ENCODE measurements at regions not wholly inside any gene's neighbourhood (a gene's known extent, or its start where the extent isn't known, plus 50 kb on each side); places are given as distances from the start of the nearest gene placed in this dataset.
"Not testable (repeated sequence)": the region's sequence is repeated elsewhere in the genome, so short reads cannot be mapped to it uniquely, and the experiment has no call there.

DNA sequence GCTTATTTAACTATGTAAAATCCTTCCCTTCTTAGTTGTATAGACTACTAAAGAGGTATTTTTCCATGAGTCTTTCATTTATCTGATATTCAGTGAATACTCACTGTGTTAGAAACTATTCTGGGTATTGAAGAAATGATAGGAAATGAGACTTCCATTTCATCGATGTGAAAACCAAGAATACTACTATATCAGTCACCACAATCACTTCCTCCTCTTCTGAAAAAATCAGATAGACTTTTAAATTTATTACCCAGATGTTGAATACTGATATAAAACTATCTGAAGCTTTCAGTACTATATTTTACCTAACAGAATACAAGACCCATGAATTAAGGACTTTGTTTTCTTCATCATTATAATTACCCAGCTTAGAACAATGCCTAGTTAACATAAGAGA, 1801.1 kb upstream of the CELF4 start:
- DNase-seq = no peak

DNA sequence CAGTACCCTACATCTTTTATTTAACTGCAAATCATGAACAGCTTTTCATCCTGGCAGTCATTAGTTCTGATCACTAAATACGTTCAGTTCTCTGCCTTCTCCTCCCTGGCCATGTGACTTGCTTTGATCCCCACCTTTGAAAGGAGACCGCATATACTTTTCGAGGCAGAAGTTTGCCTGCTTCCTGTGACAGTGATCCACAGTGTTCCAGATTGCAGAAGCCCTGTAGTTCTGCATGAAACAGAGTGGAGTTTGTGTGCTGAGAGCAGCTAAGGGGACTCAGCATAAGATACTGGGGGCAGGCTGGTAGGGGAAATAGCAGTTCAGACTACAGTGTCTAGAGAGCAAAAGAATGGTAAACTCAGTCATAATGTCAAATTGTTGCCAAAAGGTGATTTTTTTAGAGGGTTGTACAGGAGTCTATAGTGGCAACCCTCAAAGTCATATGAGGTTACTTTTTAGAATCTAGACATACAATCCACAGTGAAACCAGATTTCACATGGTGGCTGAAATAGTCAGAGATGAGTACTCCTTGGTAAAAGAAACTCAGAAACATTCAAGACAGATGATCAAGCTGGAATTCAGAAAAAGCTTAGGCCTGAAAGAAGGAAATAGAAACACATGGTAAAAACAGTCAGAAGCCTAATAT, 1800.4 kb upstream of the CELF4 start:
- DNase-seq = no peak

DNA sequence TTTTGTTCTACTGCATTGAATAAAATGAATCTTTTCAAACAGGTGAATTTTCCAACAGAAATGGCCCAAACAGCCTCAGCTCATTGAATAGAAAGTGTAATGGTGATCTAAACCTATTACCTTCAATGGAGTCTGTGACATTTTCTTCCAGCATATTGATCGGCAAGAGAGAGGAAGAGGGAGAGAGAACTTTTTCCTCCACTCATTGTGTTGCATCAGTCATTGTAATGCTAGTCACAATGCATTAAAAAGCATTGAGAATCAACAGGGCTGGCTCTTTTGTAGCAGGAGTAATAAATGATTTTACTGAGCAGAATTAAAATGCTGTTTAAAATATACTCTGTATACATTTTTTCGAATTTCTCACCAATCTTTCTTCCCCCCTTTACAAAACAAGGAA, 1794.5 kb upstream of the CELF4 start:
- no peak for DNase-seq

DNA sequence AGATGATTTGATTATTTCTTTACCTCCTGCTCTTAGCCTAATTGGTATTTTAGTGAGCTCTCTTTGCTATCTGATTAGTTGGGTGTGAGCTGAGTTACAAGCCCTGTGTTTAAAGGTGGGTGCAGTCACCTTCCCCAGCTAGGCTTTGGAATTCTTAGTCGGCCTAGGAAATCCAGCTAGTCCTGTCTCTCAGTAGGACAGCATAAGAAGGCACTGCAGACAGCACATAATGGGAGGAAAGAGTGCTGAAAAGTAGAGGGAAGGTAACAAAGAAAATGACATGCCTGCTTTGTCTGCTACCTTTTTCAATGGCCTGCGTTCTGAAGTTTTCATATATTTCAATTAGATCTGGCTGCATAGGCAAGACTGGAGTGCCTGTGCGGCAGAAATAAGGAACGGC, 1794.0 kb upstream of the CELF4 start:
- no peak for DNase-seq

DNA sequence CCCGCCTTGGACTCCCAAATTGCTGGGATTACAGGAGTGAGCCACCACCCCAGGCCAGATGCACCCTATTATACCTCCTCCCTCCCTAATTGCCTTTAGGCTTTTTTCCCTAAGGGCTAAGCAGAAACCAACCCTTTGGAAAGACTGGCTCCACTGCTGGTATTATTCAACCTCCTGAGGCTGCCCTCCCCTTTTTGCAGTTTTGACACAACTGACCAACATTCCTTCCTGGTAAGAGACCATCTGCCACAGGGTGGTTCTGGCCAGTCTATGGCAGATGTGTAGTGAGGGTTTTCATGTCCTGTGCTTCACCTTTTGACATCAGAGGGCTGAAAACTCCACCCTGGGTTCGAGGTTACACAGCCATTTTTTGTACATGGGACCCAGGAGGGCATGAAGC, 1785.3 kb upstream of the CELF4 start:
- DNase-seq = no peak

DNA sequence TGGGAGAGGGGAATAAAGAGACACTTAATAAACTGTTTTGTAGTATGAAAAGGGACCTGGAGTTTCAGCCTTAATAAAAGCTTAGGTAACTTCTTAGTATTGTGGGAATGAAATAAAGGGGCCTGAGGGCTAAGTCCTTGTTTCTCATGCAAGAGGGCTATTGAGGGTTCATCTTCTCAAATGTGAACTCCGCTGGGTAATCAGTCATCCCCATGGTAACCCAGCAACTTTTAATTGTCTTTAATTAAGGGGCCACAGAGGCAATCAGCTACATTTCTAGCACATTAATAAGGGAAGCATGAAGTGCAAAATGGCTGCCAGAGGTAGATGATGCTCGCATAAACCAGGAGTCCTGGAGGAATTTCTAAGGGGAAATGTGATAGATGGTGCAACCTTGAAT, 1784.2 kb upstream of the CELF4 start:
- DNase-seq = no peak

DNA sequence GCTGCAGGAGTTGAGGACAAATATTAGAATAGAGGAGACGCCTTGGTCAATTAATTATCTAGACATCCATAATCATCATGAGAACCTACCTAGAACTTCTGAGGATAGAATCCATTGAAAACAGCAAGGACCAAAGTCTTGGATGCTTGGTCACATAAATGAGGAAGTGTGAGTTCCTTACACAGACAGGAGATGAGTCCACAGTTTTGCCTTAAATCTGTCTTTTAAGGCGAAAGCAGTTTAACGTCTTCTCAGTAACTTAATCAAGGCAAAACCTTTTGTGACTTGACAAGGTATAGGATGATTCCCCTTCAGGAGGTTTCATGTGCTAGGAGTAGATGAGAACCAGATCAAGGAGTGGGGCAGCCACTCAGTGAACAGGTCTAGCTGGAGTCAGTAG, 1783.2 kb upstream of the CELF4 start:
- DNase-seq = no peak

DNA sequence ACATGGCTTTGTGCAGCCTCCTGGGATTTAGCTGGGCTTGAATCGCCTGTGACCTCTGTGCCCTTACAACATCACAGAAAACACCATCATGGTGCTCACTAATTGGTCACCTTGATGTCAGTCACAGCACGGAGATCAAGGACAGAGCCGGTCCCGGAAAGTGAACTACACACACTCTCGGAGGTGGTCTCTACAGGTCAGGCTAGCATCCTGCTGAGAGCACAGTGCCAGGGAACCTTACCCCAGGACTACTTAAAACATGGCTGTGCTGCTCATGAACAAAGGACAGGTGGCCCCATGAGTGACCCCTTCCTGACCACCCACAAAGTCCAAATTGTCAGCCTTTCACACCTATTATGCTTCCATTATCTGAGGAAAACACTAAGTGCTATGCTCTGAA, 1782.1 kb upstream of the CELF4 start:
- DNase-seq = no peak

DNA sequence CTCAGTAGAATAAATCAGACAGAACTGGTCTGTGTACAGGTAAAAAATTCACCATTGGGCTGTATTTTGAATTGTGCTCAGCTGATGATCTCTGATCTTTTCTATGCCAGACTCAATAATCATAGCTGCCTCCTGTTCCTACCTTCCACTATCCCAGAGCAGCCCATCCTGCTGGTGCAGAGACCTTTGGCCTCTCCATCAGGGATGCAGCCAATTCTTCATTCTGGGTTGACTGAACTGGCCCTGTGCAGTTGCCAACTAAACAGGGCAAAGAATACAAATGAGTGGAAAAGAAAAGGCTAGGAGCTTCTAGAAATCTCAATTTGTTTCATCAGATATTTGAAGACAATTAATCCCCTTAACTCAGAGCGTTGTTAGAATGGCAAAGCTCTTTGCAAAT, 1781.3 kb upstream of the CELF4 start:
- DNase-seq = no peak

DNA sequence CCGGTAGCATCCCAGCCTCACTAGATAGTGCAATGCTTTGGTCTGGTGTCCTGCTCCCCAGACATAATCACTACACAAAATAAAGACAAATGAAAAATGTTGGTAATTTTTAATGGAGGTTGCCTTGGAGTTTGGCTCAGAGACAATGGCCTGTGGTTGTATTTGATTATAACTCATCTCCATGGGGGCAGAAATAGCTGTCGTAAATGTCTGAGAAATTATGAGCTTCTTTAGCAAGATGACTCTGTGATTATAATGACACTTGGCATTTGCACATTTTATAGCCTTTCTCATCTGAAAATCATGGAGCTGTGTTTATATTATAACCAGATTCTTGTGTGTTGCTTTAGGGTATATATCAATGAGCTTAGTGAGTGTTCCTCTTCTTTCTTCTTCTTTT, 1779.7 kb upstream of the CELF4 start:
- no peak for DNase-seq

DNA sequence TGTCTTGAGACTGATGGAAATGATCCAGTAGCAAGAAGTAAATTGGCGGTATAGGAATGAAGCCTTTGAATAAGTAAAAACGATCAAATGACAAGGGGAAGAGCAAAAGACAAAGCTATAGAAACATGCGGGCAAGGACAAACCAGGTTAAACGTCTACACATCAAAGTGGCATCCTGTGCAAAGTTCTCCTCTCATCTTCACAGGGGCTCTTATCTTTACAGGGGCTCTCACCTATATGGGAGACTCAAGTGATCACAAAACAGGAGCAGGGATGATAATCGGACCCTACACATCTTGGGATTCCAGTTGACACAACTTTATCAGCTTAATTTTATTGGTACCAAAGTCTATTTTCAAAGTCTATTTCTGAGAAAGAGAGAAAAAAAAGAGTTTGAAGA, 1778.9 kb upstream of the CELF4 start:
- DNase-seq = no peak

DNA sequence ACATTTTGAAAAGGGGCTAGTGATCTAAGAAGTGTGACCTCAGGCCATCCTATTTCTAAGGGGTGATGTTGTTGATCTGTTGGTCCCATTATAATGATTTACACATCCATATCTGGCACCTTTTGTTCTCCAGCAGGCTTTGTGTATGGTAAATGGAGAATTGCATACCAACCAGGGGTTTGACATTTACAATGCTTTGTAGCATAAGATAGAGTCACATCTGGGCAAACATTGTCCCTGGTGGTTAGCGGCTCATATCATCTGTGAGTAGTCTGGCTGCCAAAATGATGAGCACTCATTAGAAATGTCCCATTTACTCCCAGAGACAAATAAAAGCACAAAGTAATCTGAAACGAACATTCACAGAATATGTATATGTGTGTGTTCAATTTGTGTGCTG, 1775.5 kb upstream of the CELF4 start:
- DNase-seq = no peak

DNA sequence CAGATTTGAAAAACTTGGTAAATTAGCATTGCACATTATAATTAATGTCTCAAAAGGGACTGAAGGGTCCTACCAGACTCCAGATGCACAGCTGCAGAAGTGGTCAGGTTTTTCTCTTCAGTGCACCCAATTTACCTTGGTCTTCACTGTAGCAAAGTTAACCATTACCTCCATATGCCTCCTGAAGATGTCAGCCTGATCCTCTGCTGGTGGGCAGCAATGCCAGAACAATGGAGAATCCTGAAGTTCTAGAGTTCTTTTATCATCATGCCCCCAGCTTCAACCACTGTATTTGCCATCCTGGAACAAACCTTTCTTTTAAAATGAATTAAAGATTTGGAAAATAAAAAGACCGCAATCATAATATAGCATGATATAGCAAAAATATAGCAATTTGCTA, 1774.8 kb upstream of the CELF4 start:
- DNase-seq = no peak

DNA sequence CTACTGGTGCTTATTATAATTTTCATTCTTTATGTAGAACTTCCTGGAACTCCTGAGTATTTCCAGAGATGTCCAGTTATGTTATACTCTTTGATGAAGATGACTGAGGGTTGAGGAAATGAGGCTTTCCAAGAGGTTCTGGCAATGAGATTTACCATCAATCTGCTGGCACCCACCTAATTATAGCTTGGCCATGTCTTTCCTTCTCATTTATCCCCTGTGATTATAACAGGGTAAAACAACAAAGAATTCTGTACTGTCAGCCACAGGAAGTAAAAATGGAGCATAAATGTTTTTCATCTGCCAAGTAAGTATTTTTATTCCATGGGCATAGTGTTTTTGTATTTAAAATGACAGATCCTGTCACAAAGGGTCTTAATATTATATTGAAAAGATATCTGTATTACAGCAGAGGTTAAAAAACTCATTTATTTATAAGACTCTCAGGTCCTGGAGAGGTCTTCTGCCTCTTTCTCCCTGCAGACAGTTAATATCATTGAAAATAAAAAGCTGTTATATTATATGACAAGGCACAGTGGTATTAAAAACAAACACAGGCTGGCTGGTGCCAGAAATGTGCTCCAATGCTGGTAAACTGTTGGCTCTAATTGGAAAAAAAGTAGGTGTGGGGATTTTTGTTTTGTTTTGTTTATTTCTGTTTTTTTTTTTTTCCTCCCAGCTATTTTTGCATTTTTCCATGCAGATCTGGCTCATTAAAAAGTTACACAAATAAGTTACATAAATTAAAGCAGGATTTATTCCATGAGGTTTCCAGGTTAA, 1764.1 kb upstream of the CELF4 start:
- no peak for DNase-seq

DNA sequence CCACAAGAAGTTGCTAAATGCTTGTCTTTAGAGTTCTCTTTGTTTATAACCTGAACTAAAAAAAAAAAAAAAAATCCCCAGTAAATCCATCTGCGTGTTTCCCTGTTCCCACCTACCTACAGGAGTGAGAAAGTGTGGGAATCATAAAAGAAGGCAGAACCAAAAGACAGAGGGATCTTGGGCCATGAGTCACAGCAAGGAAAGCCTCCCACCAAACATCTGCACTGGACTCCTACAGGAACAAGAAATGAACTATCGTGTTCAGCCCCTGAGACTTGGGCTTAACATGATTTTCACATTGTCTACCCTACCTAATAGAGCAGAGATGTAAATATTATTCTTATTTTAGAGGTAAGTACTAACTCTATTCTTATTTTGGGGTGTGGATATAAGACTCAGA, 1761.2 kb upstream of the CELF4 start:
- no peak for DNase-seq

DNA sequence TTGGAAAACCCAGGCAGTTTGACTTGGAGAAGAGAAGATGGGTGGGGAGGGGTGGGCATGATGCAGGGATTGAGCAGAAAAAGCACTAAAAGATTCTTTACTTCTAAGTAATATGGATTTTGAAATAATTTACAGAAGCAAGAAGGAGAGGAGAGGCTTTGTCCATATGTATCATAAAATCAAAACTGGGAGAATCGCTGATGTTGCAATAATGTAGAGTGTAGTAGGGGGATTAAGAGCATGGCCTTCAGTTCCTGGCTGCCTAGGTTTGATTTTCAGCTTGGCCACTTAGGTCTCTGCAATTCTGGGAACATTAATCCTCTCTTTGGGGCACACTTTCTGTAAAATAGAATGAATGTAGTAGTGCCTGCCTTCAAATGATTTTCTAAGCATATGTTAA, 1760.4 kb upstream of the CELF4 start:
- no peak for DNase-seq

DNA sequence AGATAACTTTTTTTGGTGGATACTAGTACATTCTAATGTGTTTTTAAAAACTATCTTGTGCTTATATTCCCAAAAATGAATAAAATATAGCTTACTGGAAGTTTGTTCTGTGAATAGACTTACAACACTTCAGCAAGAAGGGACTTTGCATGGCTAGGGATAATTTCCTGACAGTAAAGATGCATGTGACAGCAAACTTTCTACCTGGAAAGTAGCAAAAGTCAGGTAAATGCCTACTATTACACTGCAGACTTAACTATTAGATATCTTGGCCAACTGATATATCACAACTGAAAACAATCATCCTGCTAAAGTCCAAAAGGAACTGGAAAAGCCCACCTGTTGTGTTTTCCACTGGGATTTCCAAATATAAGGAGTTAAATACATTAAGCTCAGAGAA, 1753.5 kb upstream of the CELF4 start:
- no peak for DNase-seq

DNA sequence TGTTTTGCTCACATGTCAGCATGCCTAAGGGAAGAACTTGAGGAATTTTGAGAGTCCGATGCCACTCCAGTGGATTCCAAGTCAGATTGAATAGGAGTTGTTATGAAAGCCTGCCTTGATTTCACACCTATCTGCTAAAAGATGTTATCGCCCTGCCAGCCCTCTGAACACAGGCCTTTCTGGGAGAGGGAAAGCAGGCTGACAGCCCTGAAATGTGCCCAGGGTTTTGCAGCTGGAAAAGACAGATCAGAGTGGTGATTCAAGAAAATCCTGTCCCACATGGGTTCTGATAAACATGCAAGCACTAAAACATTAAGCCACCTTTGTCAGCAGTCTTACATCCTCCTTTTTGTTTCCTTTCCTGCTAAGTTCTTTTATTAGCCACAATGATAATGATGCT, 1752.9 kb upstream of the CELF4 start:
- no peak for DNase-seq

DNA sequence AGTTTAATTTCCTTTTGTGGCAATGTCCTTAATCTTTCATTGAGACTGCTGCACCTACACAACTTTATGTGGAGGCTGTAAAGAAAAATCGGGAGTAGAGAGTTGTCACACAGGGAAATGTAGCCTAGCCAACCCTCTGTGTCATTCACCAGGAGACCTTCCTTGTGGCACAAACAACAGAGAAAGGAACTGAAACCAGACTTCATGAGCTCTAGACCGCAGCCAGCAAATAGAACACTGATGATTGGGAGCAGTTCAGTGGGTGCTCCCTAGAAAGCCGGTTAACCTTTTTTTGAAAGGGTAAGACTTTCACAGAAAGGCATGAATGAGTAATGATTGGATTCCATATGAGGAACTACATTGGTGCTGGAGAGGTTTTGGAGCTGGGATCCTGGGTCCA, 1752.4 kb upstream of the CELF4 start:
- no peak for DNase-seq

DNA sequence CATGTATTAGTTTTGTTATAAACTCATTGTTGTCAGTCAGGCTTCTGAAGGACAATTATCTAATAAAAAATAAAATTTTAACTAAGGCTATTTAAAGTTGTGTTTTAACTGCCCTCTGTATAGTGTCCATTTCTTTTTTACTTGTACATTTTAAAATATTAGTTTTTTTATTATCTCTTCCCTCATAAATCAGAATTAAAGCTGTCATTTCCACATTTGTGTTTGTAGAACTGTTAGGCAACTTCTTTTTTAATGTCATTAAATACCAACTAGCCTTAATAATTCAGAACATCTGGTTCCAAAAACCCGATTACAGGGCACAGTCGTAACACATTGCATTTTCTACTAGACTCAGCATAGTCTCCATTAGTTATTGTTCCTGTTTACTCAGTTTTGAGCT, 1749.0 kb upstream of the CELF4 start:
- no peak for DNase-seq

DNA sequence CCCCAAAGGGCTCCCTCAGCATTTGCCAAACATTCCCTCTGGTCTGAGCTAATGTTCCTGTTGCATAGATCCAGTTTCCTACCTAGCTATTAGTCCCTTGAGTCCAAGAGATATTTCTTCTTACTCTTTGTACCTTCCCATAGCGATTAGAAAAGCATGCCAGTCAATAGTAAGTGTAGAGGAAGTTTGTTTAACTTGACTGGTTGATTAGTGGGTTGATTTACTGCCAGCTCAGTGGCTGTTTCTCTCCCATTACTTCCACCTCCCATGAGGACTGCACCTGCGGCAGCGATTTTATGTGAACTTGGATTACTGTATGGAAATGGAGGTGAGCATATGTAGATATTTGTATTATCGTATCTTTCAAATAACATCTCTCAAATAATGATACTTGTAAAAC, 1748.4 kb upstream of the CELF4 start:
- no peak for DNase-seq

DNA sequence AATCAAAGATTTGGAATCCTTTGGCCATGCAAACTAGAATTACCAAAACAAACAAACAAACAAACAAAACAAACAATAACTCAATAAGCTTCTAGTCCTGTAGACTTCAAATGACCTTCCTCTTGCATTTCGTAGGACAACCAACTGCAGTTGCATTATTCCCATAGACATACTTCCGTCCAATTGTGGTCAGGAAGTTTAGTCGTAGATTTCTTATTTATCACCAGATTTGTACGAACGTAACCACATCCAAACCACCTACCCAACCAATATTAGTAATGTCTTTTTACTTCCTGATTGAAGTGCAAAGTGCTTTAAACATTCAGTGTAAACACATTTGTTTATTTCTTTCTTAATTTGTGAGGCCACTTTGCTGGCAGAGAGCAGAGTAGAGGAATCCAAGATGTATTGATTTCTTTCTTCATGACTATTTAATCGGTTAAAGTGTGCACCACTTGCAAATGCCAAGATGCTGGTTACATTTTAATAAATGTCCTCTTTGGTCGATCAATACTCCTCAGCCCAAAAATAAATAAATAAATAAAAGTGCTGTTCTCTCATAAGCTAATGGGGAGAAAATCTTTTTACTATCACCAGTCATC, 1745.6 kb upstream of the CELF4 start:
- no peak for DNase-seq

DNA sequence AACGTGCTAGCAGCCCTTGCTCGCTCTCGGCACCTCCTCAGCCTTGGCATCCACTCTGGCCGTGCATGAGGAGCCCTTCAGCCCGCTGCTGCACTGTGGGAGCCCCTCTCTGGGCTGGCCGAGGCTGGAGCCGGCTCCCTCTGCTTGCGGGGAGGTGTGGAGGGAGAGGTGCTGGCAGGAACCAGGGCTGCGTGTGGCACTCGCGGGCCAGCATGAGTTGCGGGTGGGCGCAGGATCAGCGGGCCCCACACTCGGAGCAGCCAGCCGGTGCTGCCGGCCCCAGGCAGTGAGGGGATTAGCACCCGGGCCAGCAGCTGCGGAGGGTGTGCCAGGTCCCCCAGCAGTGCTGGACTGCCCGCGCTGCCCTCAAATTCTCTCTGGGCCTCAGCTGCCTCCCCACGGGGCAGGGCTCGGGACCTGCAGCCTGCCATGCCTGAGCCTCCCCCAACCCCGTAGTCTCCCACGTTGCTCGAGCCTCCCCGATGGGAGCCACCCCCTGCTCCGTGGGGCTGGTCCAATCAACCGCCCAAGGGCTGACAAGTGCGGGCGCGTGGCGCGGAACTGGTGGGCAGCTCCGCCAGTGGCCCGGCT, 1743.4 kb upstream of the CELF4 start:
- not testable (repeated sequence) for DNase-seq

DNA sequence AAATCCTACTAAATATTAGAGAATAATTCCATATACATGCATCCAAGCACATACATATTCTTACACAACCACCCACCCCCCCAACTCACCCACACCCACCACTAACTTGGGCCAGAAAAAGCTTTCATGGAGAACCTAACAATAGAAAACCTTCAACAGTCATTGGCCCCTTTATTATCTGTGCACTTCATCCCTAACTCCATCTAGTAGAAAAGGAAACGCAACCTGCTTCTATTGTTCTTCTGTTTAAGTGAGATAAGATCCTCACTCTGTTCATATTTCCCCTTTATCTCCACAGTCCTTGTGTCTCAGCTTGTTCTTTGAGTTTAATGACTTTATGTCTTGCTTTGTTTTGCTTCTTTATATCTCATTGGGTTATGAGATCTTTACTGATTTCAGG, 1740.2 kb upstream of the CELF4 start:
- no peak for DNase-seq

Measured in activated effector memory CD4-positive, alpha-beta T cell treated with anti-CD3 and anti-CD28 coated beads, Interleukin-2, amount 50 U/mL, for 16 hours (primary cell).